GM12878 (cell line): ENCODE measurements at regions not wholly inside any gene's neighbourhood (a gene's known extent, or its start where the extent isn't known, plus 50 kb on each side); places are given as distances from the start of the nearest gene placed in this dataset.
A peak's percentile ranks its signal among the peaks of the same experiment; 100 is the strongest.

Source experiments
- ATAC-seq: fragments of 200-7000 bp; cut with Tn5 transposase; 3 replicates; pipeline ENCODE4 v1.9.1; 2020; ENCODE audit warnings: mild to moderate bottlenecking, moderate library complexity
- BruUV-seq: library from RNA; stranded (reverse); fragments of 400-500 nt; replicated peaks from 2 replicates; lab custom pipeline; 2021; lab: Mats Ljungman, UMichigan
- CTCF ChIA-PET: fragments of 300-600 bp; sonication (Branson Sonifier 250); formaldehyde crosslinking; extraction: SDS; loops from one replicate; lab custom pipeline; 2021; ENCODE audit warnings: inconsistent platforms; lab: Yijun Ruan, JAX
- POLR2A ChIA-PET: fragments of 350-600 bp; formaldehyde crosslinking; extraction: SDS; loops from one replicate; lab custom pipeline; 2021; ENCODE audit warnings: inconsistent platforms; lab: Charles Lee
- RAD21 ChIA-PET: fragments of 300-600 bp; sonication (Branson Sonifier 250); formaldehyde crosslinking; loops from one replicate; lab custom pipeline; 2023; ENCODE audit warnings: antibody characterized with exemption; ENCODE audit not compliant: unreplicated experiment; lab: Charles Lee
- SMC1A ChIA-PET: fragments of 300-600 bp; sonication (Branson Sonifier 250); formaldehyde crosslinking; loops from one replicate; lab custom pipeline; 2023; ENCODE audit not compliant: unreplicated experiment, uncharacterized antibody; lab: Charles Lee
- DNase-seq: peaks from one replicate; pipeline ENCODE4 v3.0.0-alpha.2; 2011; ENCODE audit warnings: low read depth, low spot score
- FAIRE-seq: peaks from 3 replicates; lab custom pipeline; 2011; peaks lifted over from hg19 to GRCh38; lab: Jason Lieb, UNC
- H2AFZ ChIP-seq: 2 replicates; pipeline ENCODE4 v1.6.0; 2011; ENCODE audit warnings: low read depth, low read length, control low read depth; ENCODE audit not compliant: control insufficient read depth
- H3K27ac ChIP-seq: 2 replicates; pipeline ENCODE4 v1.5.1; 2011; ENCODE audit warnings: control low read depth; ENCODE audit not compliant: control insufficient read depth, insufficient read depth
- H3K27me3 ChIP-seq, 2 experiments: replicated peaks in 1 of 2; 2 replicates each; pipeline versions ENCODE4 v1.6.0 to v1.6.1; 2011; ENCODE audit warnings: low read length in 1 of 2; ENCODE audit not compliant: control insufficient read depth in 2 of 2, insufficient read depth in 2 of 2
- H3K36me3 ChIP-seq, 2 experiments: 2 replicates each; pipeline ENCODE4 v1.5.1; 2011; ENCODE audit warnings: low read length in 1 of 2; ENCODE audit not compliant: control insufficient read depth in 2 of 2, insufficient read depth in 2 of 2
- H3K4me1 ChIP-seq: 2 replicates; pipeline ENCODE4 v1.6.1; 2011; ENCODE audit warnings: mild to moderate bottlenecking, low read length, moderate library complexity, mixed read lengths; ENCODE audit not compliant: control insufficient read depth, insufficient read depth
- H3K4me2 ChIP-seq: 2 replicates; pipeline ENCODE4 v1.6.0; 2011; ENCODE audit warnings: control low read depth; ENCODE audit not compliant: control insufficient read depth, insufficient read depth
- H3K4me3 ChIP-seq: fragments of 200-600 bp; sonication (generic); 2 replicates; pipeline ENCODE4 v1.5.1; 2016
- H3K79me2 ChIP-seq: 2 replicates; pipeline ENCODE4 v1.6.0; 2011; ENCODE audit warnings: low read length; ENCODE audit not compliant: control insufficient read depth, insufficient read depth
- H3K9ac ChIP-seq: 2 replicates; pipeline ENCODE4 v1.8.0; 2011; ENCODE audit warnings: low read length, control low read depth, mixed read lengths; ENCODE audit not compliant: control insufficient read depth, insufficient read depth
- H3K9me3 ChIP-seq: replicated peaks from 3 replicates; pipeline ENCODE4 v1.5.1; 2011; ENCODE audit warnings: mild to moderate bottlenecking, low read length; ENCODE audit not compliant: control insufficient read depth, insufficient read depth
- H4K20me1 ChIP-seq: 2 replicates; pipeline ENCODE4 v1.6.0; 2011; ENCODE audit not compliant: control insufficient read depth, insufficient read depth
- ATF3 ChIP-seq: IDR thresholded peaks from 2 replicates; pipeline ENCODE4 v1.6.1; 2011; ENCODE audit warnings: low read depth, mild to moderate bottlenecking, low read length, moderate library complexity, borderline replicate concordance; ENCODE audit errors: extremely low read depth
- POU2F2 ChIP-seq: IDR thresholded peaks from 3 replicates; pipeline ENCODE4 v1.6.1; 2011; ENCODE audit warnings: low read depth, mild to moderate bottlenecking, low read length, borderline replicate concordance
- RAD21 ChIP-seq: IDR thresholded peaks from 2 replicates; pipeline ENCODE4 v1.6.1; 2011; ENCODE audit warnings: mild to moderate bottlenecking, low read depth, low read length, moderate library complexity; ENCODE audit not compliant: insufficient read depth
- SRF ChIP-seq, 2 experiments: IDR thresholded peaks; 2 replicates each; pipeline ENCODE4 v1.6.1; 2011; ENCODE audit warnings: low read depth in 2 of 2, low read length in 2 of 2, mild to moderate bottlenecking in 1 of 2, moderate library complexity in 1 of 2
- ZNF592 ChIP-seq: fragments of 450-650 bp; IDR thresholded peaks from 2 replicates; pipeline ENCODE4 v1.6.1; 2017; ENCODE audit warnings: mild to moderate bottlenecking, moderate library complexity
- WGBS: methylation state at CpG from one replicate; pipeline ENCODE4 v1.1.6; 2016; ENCODE audit warnings: low lambda C conversion rate; ENCODE audit not compliant: insufficient replicate concordance, insufficient coverage; ENCODE audit errors: missing lambda C conversion rate; 5-methylcytosine and 5-hydroxymethylcytosine counted together
- in situ Hi-C: fragments of 300-500 bp; cut with MboI; formaldehyde crosslinking; loops from 9 replicates; pipeline ENCODE4 v1.14.3; 2018; ENCODE audit warnings: mixed read lengths
- intact Hi-C: fragments of 100-400 bp; cut with micrococcal nuclease; formaldehyde crosslinking; loops from one replicate; pipeline ENCODE4 v1.14.2; 2022; ENCODE audit not compliant: unreplicated experiment

GRCh38 chr10:123355748-123356481 lies 201.7 kb downstream of the BUB3 start:
- BruUV-seq: no TSS peak
- DNase-seq: no peak
- 0 out of 4 replicates have a peak, but pooled peaks of 1 of the 2 experiments have one; percentile 50 for TF ChIP-seq SRF (IDR thresholded peaks at IDR 0.05; ENCODE audit: low read depth in 2 of 2, low read length in 2 of 2)
- no peak for TF ChIP-seq RAD21
- Histone ChIP-seq H3K9me3 (no peaks in the 10 kb centered on the region; the same call in 2 of the 3 replicates), H3K4me2 (no peak overlapping the region), H2AFZ (no peak overlapping the region), H3K36me3 (no peaks in the 10 kb centered on the region), H3K4me3 (no peak overlapping the region), H3K4me1 (peaks cover 9% of the 10 kb centered on the region), H3K27ac (no peak overlapping the region), H3K27me3 (no peaks in the 10 kb centered on the region), H3K79me2 (no peaks in the 10 kb centered on the region), H3K9ac (no peak overlapping the region), H4K20me1 (no peaks in the 10 kb centered on the region)
- intact Hi-C loops: no loop called here
- FAIRE-seq: no peak
- ChIA-PET POLR2A (no interaction called here), CTCF (no interaction called here), SMC1A (interaction anchor here (1.3 kb wide), 1 partner anchor 12 kb away, joined by 3 read pairs; no protein-coding TSS in a partner anchor), RAD21 (no interaction called here)
- 48% methylated on average over 6 of the region's 6 CpGs for WGBS
- no peak for ATAC-seq
- in situ Hi-C loops: no loop called here

DNA sequence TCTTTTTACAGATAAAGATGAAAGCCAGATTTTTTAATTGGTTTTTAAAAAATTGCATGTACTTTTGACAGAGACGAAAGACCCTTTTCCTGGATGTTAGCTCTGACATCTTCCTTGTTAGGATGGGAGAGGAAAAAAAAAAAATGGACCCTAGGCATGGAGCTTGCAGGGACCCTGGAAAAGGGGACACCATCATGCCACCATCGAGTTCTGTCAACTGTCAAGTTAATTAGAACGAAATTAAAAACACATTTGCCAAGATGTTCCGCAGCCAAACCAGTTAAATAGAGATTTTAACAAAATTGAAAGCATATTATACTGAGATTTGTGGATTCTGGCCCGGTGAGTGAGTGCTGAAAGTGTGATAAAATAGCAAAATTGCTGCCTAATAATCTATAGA lies 202.6 kb downstream of the BUB3 start:
- ChIA-PET SMC1A (interaction anchor here (1.1 to 1.3 kb wide), 2 partner anchors 13 to 266 kb away, joined by 3 read pairs; no protein-coding TSS in a partner anchor), CTCF (interaction anchor here (2.0 kb wide), 1 partner anchor 24 kb away, joined by 8 read pairs; no protein-coding TSS in a partner anchor), RAD21 (no interaction called here), POLR2A (no interaction called here)
- H3K36me3 ChIP-seq: no peaks in the 10 kb centered on the region
- in situ Hi-C loops (no loop called here), intact Hi-C loops (no loop called here)
- BruUV-seq: no TSS peak
- H3K27ac ChIP-seq: no peak overlapping the region
- H3K4me3 ChIP-seq: no peak overlapping the region
- WGBS: 55% methylated on average over 5 of the region's 5 CpGs
- H3K4me1 ChIP-seq: peaks cover 9% of the 10 kb centered on the region
- H3K9ac ChIP-seq: no peak overlapping the region
- H3K4me2 ChIP-seq: no peak overlapping the region
- no peaks in the 10 kb centered on the region for H4K20me1 ChIP-seq
- H3K9me3 ChIP-seq: no peaks in the 10 kb centered on the region; the same call in 2 of the 3 replicates
- no peak overlapping the region for H2AFZ ChIP-seq
- no peak for FAIRE-seq
- H3K79me2 ChIP-seq: no peaks in the 10 kb centered on the region
- H3K27me3 ChIP-seq: no peaks in the 10 kb centered on the region
- TF ChIP-seq POU2F2 (no peak), ATF3 (no peak), ZNF592 (no peak)
- TF ChIP-seq, all 136 proteins: peak for 0
- DNase-seq (no peak), ATAC-seq (no peak)
